Stomach (tissue), 8 donors: ENCODE measurements at regions not wholly inside any gene's neighbourhood (a gene's known extent, or its start where the extent isn't known, plus 50 kb on each side); places are given as distances from the start of the nearest gene placed in this dataset.

ENCODE experiments used
- DNase-seq, 2 donors: peaks; one replicate each; pipeline versions ENCODE4 v3.0.0 to v3.0.0-alpha.2; 2013 to 2019
- H3K27ac ChIP-seq, 5 donors: fragments of 200-600 bp in 4 of 5; sonication (generic) in 4 of 5; one replicate each; pipeline ENCODE4 v1.5.1; 2013 to 2019; ENCODE audit warnings: mild to moderate bottlenecking in 1 of 5, moderate library complexity in 1 of 5
- H3K27me3 ChIP-seq, 3 donors: fragments of 200-600 bp; sonication (generic); one replicate each; pipeline ENCODE4 v1.5.1; 2017 to 2019; ENCODE audit warnings: mixed run types in 1 of 3
- H3K36me3 ChIP-seq, 4 donors: fragments of 200-600 bp; sonication (generic); 1 replicate in 3 of 4; 2 replicates in 1 of 4; pipeline ENCODE4 v1.5.1; 2016 to 2019
- H3K4me1 ChIP-seq, 4 donors: fragments of 200-600 bp; sonication (generic); one replicate each; pipeline ENCODE4 v1.5.1; 2016 to 2019
- H3K4me3 ChIP-seq, 4 donors: fragments of 200-600 bp; sonication (generic) in 3 of 4; one replicate each; pipeline ENCODE4 v1.5.1; 2016 to 2019; ENCODE audit warnings: mild to moderate bottlenecking in 1 of 4
- H3K9me3 ChIP-seq, 4 donors: fragments of 200-600 bp; sonication (generic); one replicate each; pipeline ENCODE4 v1.5.1; 2016 to 2019
- EP300 ChIP-seq: sonication (generic); formaldehyde crosslinking; IDR thresholded peaks from one replicate; pipeline ENCODE4 v1.6.1; 2017; ENCODE audit warnings: antibody characterized with exemption
- POLR2A ChIP-seq, 4 donors: fragments of 450-650 bp; IDR thresholded peaks; one replicate each; pipeline ENCODE4 v1.6.1; 2016; ENCODE audit warnings: antibody characterized with exemption in 4 of 4, control low read depth in 2 of 4, mild to moderate bottlenecking in 1 of 4, moderate library complexity in 1 of 4
- POLR2AphosphoS5 ChIP-seq, 3 donors: sonication (generic); formaldehyde crosslinking; IDR thresholded peaks; one replicate each; pipeline ENCODE4 v1.6.1; 2016; ENCODE audit warnings: antibody characterized with exemption in 3 of 3
- WGBS, 5 donors: extraction: QIAGEN DNeasy Blood & Tissue Kit in 3 of 5; methylation state at CpG; one replicate each; pipeline versions ENCODE4 v1.1.5 to v1.1.7; 2013 to 2018; 5-methylcytosine and 5-hydroxymethylcytosine counted together
- intact Hi-C: fragments of 100-400 bp; cut with DNase I; formaldehyde crosslinking; loops from one replicate; pipeline ENCODE4 v1.15.1; 2023; ENCODE audit warnings: low total_unique reads
- TF ChIP-seq, protein P1 (sequence below), 7 experiments: fragments of 450-650 bp in 4 of 7; fragments of 200-600 bp in 3 of 7; sonication (generic) in 3 of 7; IDR thresholded peaks; one replicate each; pipeline ENCODE4 v1.5.1; 2016 to 2019; ENCODE audit warnings: antibody characterized with exemption in 7 of 7, control low read depth in 2 of 7, mild to moderate bottlenecking in 1 of 7
- donor health status: healthy with polysubstance abuse.
- donor health status: Bipolar disorder and iron deficiency.
- donor health status: healthy.

DNA sequence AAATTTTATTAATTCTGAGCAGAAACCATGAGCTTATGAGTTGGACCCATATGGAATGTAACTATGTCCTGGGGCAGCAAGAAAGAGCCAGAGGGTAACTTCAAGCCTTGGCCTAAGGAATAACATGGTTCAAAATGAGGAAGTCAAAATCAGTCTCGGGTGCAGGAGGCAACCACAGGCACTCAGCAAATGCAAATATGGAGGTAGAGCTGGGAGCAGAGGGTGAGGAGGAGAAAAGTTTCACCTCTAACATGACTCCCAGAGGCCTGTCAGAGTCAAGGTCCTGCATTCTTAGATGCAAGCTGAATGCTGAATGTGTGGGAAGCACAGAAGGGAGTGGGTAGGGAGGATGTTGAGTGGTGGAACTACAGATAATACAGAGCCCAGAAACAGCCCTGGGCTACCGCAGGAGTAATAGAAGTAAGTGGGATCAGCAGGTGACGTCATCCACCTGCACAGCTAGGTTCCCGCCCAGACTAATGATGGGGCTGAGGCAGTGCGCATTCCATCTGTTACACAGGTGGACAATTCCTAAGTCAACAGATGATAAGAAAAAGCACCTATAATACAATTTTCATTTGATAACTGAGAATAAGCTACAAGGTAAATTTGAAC lies 279.8 kb upstream of the ARRDC4 start:
- no peak for DNase-seq
- H3K27ac ChIP-seq: no peak overlapping the region
- intact Hi-C loops: no loop called here

DNA sequence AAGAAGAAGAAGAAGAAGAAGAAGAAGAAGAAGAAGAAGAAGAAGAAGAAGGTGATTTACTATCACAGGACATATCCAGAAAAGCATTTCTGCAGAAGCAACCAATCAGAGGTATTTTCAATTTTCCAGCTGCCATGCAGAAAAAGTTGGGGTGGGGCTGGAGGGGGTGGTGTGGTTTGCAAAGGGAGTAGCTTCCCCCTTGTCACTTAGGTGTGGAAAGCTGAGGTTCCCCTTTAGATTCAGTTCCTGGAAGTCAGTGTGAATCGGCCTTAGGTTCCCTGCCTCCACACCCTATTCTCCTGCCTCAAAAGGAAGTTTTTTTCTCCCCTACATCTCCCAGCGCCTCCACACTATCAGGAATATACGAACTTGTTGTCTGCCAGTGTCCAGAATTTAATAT lies 276.7 kb upstream of the ARRDC4 start:
- no peaks in the 10 kb centered on the region for H3K9me3 ChIP-seq
- H3K27ac ChIP-seq: no peak overlapping the region
- no peaks in the 10 kb centered on the region for H3K4me1 ChIP-seq
- H3K36me3 ChIP-seq: no peaks in the 10 kb centered on the region
- 40 to 61% (median 52%) methylated on average over 3 of the region's 3 CpGs for WGBS, 5 donors
- intact Hi-C loops: no loop called here
- H3K4me3 ChIP-seq: no peak overlapping the region
- no peaks in the 10 kb centered on the region for H3K27me3 ChIP-seq
- DNase-seq: no peak
- TF ChIP-seq, protein P1, sequence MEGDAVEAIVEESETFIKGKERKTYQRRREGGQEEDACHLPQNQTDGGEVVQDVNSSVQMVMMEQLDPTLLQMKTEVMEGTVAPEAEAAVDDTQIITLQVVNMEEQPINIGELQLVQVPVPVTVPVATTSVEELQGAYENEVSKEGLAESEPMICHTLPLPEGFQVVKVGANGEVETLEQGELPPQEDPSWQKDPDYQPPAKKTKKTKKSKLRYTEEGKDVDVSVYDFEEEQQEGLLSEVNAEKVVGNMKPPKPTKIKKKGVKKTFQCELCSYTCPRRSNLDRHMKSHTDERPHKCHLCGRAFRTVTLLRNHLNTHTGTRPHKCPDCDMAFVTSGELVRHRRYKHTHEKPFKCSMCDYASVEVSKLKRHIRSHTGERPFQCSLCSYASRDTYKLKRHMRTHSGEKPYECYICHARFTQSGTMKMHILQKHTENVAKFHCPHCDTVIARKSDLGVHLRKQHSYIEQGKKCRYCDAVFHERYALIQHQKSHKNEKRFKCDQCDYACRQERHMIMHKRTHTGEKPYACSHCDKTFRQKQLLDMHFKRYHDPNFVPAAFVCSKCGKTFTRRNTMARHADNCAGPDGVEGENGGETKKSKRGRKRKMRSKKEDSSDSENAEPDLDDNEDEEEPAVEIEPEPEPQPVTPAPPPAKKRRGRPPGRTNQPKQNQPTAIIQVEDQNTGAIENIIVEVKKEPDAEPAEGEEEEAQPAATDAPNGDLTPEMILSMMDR (IDR thresholded peaks at IDR 0.05): no peak
- no peak for TF ChIP-seq POLR2AphosphoS5 (IDR thresholded peaks at IDR 0.05)
- TF ChIP-seq POLR2A (IDR thresholded peaks at IDR 0.05): no peak
- TF ChIP-seq EP300: no peak

More for the DNA sequence above, 279.8 kb upstream of the ARRDC4 start:
- 58 to 80% (median 69%) methylated on average over 5 of the region's 5 CpGs for WGBS, 5 donors
- no peaks in the 10 kb centered on the region for H3K9me3 ChIP-seq
- no peaks in the 10 kb centered on the region for H3K27me3 ChIP-seq
- H3K4me1 ChIP-seq: no peaks in the 10 kb centered on the region
- TF ChIP-seq EP300 (no peak), POLR2A (IDR thresholded peaks at IDR 0.05) (no peak), POLR2AphosphoS5 (IDR thresholded peaks at IDR 0.05) (no peak)
- TF ChIP-seq, protein P1 (IDR thresholded peaks at IDR 0.05): no peak
- H3K4me3 ChIP-seq: no peak overlapping the region
- no peaks in the 10 kb centered on the region for H3K36me3 ChIP-seq

DNA sequence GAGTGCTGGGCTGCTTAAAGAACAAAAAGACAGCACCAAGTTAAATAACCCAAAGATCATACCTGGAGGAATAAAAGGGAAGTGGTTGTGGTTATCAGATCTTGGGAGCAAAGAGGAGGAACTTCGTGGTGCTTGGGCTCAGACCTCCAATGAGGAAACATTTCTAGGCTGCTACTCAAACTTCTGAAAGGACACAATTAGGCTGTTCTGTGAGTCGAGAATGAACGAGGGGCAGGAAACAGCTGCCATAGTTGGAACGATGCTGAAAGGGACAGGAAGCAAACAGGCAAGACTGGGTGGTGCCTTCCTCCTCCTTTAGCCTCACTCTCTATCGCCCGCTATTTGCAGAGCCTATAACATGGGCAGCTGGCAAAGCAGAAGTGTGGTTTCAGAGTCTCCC lies 276.3 kb upstream of the ARRDC4 start:
- no peak overlapping the region for H3K27ac ChIP-seq
- DNase-seq: no peak
- WGBS, 5 donors: 40 to 54% (median 43%) methylated on average over 6 of the region's 6 CpGs
- no peak overlapping the region for H3K4me3 ChIP-seq
- no peaks in the 10 kb centered on the region for H3K27me3 ChIP-seq
- intact Hi-C loops: no loop called here
- TF ChIP-seq EP300 (no peak), POLR2A (IDR thresholded peaks at IDR 0.05) (no peak), POLR2AphosphoS5 (IDR thresholded peaks at IDR 0.05) (no peak)
- TF ChIP-seq, protein P1 (IDR thresholded peaks at IDR 0.05): no peak
- H3K9me3 ChIP-seq: no peaks in the 10 kb centered on the region
- H3K36me3 ChIP-seq: no peaks in the 10 kb centered on the region
- H3K4me1 ChIP-seq: no peaks in the 10 kb centered on the region

DNA sequence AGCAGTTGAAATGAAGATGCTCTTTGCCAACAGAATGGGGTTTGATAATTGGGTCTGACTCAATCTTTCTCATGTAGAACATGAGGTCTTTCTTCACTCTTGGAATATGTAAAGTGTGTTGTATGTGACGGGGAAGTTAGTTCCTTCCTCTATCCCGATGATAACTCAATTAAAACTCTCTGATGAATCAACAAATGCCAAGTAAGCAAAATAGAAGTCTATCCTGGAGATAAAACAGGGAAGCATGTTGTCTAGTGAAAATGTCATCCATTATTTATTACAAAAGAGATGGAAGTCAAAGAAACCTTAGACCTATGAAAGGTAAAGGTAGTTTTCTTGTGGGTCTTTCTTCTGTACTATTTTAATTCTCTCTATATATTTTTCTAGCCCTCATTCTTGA lies 274.2 kb upstream of the ARRDC4 start:
- Histone ChIP-seq H3K27ac (no peak overlapping the region), H3K27me3 (no peaks in the 10 kb centered on the region), H3K4me3 (no peak overlapping the region), H3K9me3 (no peaks in the 10 kb centered on the region), H3K4me1 (no peaks in the 10 kb centered on the region), H3K36me3 (no peaks in the 10 kb centered on the region)
- no peak for DNase-seq
- no peak for TF ChIP-seq EP300
- TF ChIP-seq, protein P1 (IDR thresholded peaks at IDR 0.05): no peak
- TF ChIP-seq POLR2A (IDR thresholded peaks at IDR 0.05): no peak
- TF ChIP-seq POLR2AphosphoS5 (IDR thresholded peaks at IDR 0.05): no peak
- WGBS, 5 donors: 79 to 91% (median 84%) methylated on average over 2 of the region's 2 CpGs
- intact Hi-C loops: no loop called here
